Thoracic aorta (tissue), 2 donors: ENCODE measurements at regions not wholly inside any gene's neighbourhood (a gene's known extent, or its start where the extent isn't known, plus 50 kb on each side); places are given as distances from the start of the nearest gene placed in this dataset.

ENCODE experiments used
- ATAC-seq: fragments of 150-250 bp; one replicate; pipeline ENCODE4 v1.8.0; 2017; ENCODE audit warnings: low read depth; ENCODE audit not compliant: insufficient number of reproducible peaks, low FRiP score
- DNase-seq: peaks from one replicate; pipeline ENCODE4 v3.0.0-alpha.2; 2020; ENCODE audit warnings: low spot score
- H3K27ac ChIP-seq, 2 donors: fragments of 200-600 bp; sonication (generic); 1 replicate in 1 of 2; 2 replicates in 1 of 2; pipeline ENCODE4 v1.5.1; 2016; ENCODE audit warnings: mild to moderate bottlenecking in 2 of 2, moderate library complexity in 2 of 2
- H3K27me3 ChIP-seq: fragments of 200-600 bp; sonication (generic); replicated peaks from 2 replicates; pipeline ENCODE4 v1.6.0; 2016; ENCODE audit warnings: mild to moderate bottlenecking; ENCODE audit not compliant: insufficient read depth
- H3K36me3 ChIP-seq: fragments of 200-600 bp; sonication (generic); one replicate; pipeline ENCODE4 v1.5.1; 2016
- H3K4me1 ChIP-seq, 2 donors: fragments of 200-600 bp; sonication (generic); 1 replicate in 1 of 2; 2 replicates in 1 of 2; pipeline versions ENCODE4 v1.5.1 to v1.6.0; 2016; ENCODE audit warnings: low read depth in 2 of 2, mild to moderate bottlenecking in 1 of 2; ENCODE audit not compliant: control insufficient read depth in 1 of 2
- H3K4me3 ChIP-seq: fragments of 200-600 bp; sonication (generic); 2 replicates; pipeline ENCODE4 v1.5.1; 2016; ENCODE audit warnings: mild to moderate bottlenecking
- H3K9me3 ChIP-seq: fragments of 200-600 bp; sonication (generic); 2 replicates; pipeline ENCODE4 v1.5.1; 2016
- CTCF ChIP-seq: fragments of 200-600 bp; sonication (generic); IDR thresholded peaks from one replicate; pipeline ENCODE4 v1.5.1; 2019; ENCODE audit warnings: antibody characterized with exemption

- Histone ChIP-seq H3K36me3 (no peaks in the 10 kb centered on the region), H3K4me1 (no peaks in the 10 kb centered on the region), H3K4me3 (no peak overlapping the region), H3K27ac (no peak overlapping the region), H3K27me3 (no peaks in the 10 kb centered on the region), H3K9me3 (no peaks in the 10 kb centered on the region)
- DNase-seq: no peak
- TF ChIP-seq CTCF: no peak
- no peak for ATAC-seq
Observed at GRCh38 chr17:13833921-13834320, 232.2 kb upstream of the HS3ST3A1 start.

DNA sequence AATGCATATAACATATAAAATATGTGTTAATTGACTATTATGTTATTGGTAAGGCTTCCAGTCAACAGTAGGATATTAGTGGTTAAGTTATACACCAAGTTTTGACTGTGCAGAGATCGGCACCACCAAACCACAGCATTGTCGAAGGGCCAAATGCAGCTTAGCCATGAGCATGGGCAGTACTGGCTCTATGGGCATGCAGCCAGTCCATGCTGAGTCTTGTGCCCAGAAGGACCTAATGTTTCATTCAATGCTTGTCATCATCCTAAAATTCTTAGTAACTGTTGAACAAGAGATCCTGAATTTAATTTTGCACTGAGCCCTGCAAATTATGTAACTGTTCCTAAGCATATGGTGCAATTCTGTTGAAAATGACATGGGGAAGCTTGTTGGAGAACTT lies 233.4 kb upstream of the HS3ST3A1 start:
- Histone ChIP-seq H3K4me1 (no peaks in the 10 kb centered on the region), H3K36me3 (no peaks in the 10 kb centered on the region), H3K9me3 (no peaks in the 10 kb centered on the region), H3K27me3 (no peaks in the 10 kb centered on the region), H3K27ac (no peak overlapping the region), H3K4me3 (no peak overlapping the region)
- no peak for TF ChIP-seq CTCF
- ATAC-seq: no peak
- no peak for DNase-seq

DNA sequence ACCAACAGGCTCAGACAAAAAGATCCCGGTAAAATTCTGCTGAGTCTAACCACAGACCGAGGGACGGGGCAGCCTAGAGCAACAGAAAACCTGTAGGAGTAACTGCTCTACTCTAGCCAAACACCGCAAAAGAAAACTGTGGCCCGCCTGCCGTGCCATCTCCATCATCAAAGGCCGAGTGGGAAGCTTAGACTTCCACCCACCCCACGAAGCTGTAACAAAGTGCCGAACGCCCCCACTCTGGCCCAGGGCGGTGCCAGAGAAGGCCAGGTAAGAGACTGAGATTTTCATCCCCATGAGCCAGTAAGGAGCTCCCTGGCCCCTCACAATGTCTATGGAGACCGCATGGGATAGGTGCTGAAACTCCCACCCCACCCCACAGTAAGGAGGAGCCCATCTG lies 231.9 kb upstream of the COX10 start:
- no peaks in the 10 kb centered on the region for H3K27me3 ChIP-seq
- no peaks in the 10 kb centered on the region for H3K36me3 ChIP-seq
- H3K4me1 ChIP-seq: no peaks in the 10 kb centered on the region
- H3K9me3 ChIP-seq: no peaks in the 10 kb centered on the region
- no peak overlapping the region for H3K27ac ChIP-seq
- no peak overlapping the region for H3K4me3 ChIP-seq
- ATAC-seq: no peak
- DNase-seq: no peak
- no peak for TF ChIP-seq CTCF

DNA sequence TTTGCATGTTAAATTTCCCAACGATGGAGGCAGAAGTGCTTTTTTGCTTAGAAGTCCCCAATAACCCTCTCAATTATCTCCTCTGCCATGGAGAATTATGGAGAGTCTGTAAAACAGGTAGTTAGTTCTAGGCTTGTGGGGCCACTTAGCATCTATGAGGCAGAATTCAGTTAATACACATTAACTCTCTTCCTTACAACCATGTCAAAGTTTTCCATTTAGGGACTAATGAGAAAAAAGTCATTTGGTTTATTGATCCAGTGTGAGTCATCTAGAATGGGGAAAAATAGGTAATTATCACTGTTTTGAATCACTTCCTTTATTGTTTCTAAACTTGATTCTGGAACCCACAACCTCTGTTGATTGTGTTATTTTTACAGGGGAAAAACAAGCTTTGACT lies 229.1 kb upstream of the COX10 start:
- no peaks in the 10 kb centered on the region for H3K36me3 ChIP-seq
- no peak overlapping the region for H3K27ac ChIP-seq
- ATAC-seq (no peak), DNase-seq (no peak)
- H3K4me1 ChIP-seq: no peaks in the 10 kb centered on the region
- TF ChIP-seq CTCF: no peak
- H3K27me3 ChIP-seq: no peaks in the 10 kb centered on the region
- no peaks in the 10 kb centered on the region for H3K9me3 ChIP-seq
- no peak overlapping the region for H3K4me3 ChIP-seq

DNA sequence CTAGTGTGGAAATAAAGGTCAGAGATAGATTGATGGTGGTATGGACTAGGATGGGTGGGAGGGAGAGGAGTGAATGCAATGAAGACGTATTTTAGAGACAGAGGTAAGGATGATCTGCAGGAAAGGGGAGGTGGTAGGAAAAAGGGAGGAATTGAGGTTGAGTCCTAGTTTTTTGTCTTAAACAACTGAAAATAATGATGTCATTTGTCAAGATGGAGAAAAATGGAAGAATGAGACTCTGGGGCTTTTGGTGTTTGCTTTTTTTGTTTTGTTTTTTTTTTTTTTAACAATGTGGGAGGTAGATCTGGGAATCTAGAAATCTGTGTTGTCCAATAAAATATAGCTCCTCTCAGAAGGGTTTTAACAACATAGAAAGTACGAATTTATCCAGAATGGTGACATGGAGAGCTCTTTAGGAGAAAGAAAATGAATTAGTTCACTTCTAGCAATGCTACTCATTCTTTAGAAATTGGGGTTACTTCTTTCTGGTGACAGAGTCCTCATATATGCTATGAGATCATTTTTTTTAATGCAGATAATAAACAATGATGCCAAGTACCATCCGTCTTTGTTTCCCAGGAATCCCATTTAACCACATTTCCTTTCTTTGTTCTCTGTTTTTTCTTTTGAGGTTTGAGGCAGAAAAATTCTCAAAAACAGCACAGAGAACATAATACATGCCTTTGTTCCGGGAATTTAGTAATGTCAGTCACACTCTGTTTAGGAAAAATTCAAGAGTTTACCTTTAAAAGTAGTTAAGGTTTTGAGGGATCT lies 225.3 kb upstream of the COX10 start:
- Histone ChIP-seq H3K9me3 (no peaks in the 10 kb centered on the region), H3K27ac (no peak overlapping the region), H3K4me1 (no peaks in the 10 kb centered on the region), H3K4me3 (no peak overlapping the region), H3K27me3 (no peaks in the 10 kb centered on the region), H3K36me3 (no peaks in the 10 kb centered on the region)
- DNase-seq: no peak
- TF ChIP-seq CTCF: no peak
- no peak for ATAC-seq
